Peyer's patch (tissue), 4 donors: ENCODE measurements at regions not wholly inside any gene's neighbourhood (a gene's known extent, or its start where the extent isn't known, plus 50 kb on each side); places are given as distances from the start of the nearest gene placed in this dataset.

Experiments used
- POLR2A ChIP-seq, 2 donors: fragments of 450-650 bp; IDR thresholded peaks; one replicate each; pipeline ENCODE4 v1.5.1; 2017; ENCODE audit warnings: antibody characterized with exemption in 2 of 2, mild to moderate bottlenecking in 2 of 2, moderate library complexity in 2 of 2
- TF ChIP-seq, protein P1 (sequence below), 6 experiments: fragments of 450-650 bp in 4 of 6; fragments of 200-600 bp in 2 of 6; sonication (generic) in 1 of 6; IDR thresholded peaks; one replicate each; pipeline ENCODE4 v1.5.1; 2017 to 2019; ENCODE audit warnings: antibody characterized with exemption in 6 of 6, mild to moderate bottlenecking in 3 of 6, moderate library complexity in 1 of 6

DNA sequence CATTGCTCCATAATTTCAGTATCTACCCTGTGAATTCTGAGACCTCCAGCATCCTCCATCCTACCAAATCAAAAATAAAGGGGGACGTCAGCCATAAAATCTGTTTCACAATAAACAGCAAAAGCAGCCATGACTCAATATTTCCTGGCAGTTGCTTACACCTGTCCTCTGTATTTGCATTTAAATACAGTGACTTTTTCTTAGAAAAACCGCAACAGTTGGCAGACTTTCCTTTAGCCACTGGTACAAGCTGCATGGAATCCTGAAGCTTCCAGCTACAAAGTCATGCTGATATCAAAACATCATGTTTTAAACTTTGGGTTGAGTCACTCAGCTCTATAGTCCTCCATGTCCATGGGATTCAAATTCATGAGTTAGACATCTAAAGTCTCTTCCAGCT is 278.0 kb upstream of the KAZN start:
- no peak for TF ChIP-seq POLR2A (IDR thresholded peaks at IDR 0.05)
- TF ChIP-seq, protein P1, sequence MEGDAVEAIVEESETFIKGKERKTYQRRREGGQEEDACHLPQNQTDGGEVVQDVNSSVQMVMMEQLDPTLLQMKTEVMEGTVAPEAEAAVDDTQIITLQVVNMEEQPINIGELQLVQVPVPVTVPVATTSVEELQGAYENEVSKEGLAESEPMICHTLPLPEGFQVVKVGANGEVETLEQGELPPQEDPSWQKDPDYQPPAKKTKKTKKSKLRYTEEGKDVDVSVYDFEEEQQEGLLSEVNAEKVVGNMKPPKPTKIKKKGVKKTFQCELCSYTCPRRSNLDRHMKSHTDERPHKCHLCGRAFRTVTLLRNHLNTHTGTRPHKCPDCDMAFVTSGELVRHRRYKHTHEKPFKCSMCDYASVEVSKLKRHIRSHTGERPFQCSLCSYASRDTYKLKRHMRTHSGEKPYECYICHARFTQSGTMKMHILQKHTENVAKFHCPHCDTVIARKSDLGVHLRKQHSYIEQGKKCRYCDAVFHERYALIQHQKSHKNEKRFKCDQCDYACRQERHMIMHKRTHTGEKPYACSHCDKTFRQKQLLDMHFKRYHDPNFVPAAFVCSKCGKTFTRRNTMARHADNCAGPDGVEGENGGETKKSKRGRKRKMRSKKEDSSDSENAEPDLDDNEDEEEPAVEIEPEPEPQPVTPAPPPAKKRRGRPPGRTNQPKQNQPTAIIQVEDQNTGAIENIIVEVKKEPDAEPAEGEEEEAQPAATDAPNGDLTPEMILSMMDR (IDR thresholded peaks at IDR 0.05): no peak
